Esophagus muscularis mucosa (tissue), 3 donors: ENCODE measurements at regions not wholly inside any gene's neighbourhood (a gene's known extent, or its start where the extent isn't known, plus 50 kb on each side); places are given as distances from the start of the nearest gene placed in this dataset.

Experiments
- POLR2AphosphoS5 ChIP-seq, 2 donors: sonication (generic); formaldehyde crosslinking; IDR thresholded peaks; one replicate each; pipeline ENCODE4 v1.6.1; 2017; ENCODE audit warnings: antibody characterized with exemption in 2 of 2
- TF ChIP-seq, protein P1 (sequence below), 3 experiments: fragments of 200-600 bp in 2 of 3; fragments of 450-650 bp in 1 of 3; sonication (generic) in 2 of 3; IDR thresholded peaks; one replicate each; pipeline ENCODE4 v1.5.1; 2017 to 2019; ENCODE audit warnings: antibody characterized with exemption in 3 of 3, mild to moderate bottlenecking in 2 of 3, moderate library complexity in 1 of 3

DNA sequence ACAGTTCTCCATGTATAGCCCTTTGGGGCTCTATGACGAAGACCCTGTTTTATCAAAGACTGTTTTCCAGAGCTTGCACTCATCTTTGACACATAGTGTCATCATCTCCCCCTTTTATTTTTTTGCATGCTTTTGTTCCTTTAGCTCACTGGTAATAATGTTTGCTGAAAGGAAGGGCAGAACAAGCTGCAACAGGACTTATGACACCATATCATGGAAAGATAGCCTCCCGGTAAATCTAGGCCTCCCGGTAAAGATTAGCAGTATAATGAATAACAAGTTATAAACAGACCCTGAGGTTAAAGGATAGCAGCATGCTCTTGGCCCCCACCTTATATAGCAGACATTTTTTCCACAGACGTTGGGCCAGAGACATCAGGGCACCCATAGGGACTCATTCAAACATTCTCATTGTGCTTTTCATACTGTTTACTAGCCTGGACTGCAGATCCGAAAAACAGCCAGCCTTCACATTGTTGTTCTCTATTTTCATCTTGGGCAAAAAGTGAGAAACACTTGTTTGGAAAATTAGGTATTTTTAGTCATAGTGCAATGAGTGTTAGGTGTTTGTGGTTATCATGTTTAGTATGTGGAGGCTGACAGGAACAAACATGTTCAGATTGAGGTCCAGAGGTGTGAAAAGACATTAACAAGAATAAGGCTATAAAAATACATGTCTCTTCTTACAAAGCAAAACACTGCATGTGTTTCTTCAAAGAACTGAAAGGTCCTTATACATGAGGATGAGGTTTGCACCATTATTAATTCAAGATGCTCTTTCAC lies 136.9 kb upstream of the SPRY2 start:
- no peak for TF ChIP-seq POLR2AphosphoS5 (IDR thresholded peaks at IDR 0.05)
- TF ChIP-seq, protein P1, sequence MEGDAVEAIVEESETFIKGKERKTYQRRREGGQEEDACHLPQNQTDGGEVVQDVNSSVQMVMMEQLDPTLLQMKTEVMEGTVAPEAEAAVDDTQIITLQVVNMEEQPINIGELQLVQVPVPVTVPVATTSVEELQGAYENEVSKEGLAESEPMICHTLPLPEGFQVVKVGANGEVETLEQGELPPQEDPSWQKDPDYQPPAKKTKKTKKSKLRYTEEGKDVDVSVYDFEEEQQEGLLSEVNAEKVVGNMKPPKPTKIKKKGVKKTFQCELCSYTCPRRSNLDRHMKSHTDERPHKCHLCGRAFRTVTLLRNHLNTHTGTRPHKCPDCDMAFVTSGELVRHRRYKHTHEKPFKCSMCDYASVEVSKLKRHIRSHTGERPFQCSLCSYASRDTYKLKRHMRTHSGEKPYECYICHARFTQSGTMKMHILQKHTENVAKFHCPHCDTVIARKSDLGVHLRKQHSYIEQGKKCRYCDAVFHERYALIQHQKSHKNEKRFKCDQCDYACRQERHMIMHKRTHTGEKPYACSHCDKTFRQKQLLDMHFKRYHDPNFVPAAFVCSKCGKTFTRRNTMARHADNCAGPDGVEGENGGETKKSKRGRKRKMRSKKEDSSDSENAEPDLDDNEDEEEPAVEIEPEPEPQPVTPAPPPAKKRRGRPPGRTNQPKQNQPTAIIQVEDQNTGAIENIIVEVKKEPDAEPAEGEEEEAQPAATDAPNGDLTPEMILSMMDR (IDR thresholded peaks at IDR 0.05): no peak
